HepG2 (cell line): ENCODE measurements at regions not wholly inside any gene's neighbourhood (a gene's known extent, or its start where the extent isn't known, plus 50 kb on each side); places are given as distances from the start of the nearest gene placed in this dataset.

Experiments
- GATAD1 ChIP-seq: IDR thresholded peaks from 2 replicates; pipeline ENCODE4 v1.6.1; 2016; ENCODE audit warnings: missing genetic modification reagents, missing compliant biosample characterization
- GPN1 ChIP-seq: sonication (generic); formaldehyde crosslinking; IDR thresholded peaks from 2 replicates; pipeline ENCODE4 v1.5.1; 2020; ENCODE audit warnings: missing genetic modification reagents, borderline replicate concordance
- HMGA1 ChIP-seq: sonication (generic); formaldehyde crosslinking; conservative IDR thresholded peaks from 2 replicates; pipeline ENCODE4 v1.4.0; 2020; ENCODE audit warnings: missing genetic modification reagents
- KDM2A ChIP-seq: sonication (generic); formaldehyde crosslinking; IDR thresholded peaks from 2 replicates; pipeline ENCODE4 v1.4.0; 2020; ENCODE audit warnings: low read depth, missing genetic modification reagents, borderline replicate concordance
- POLR2AphosphoS5 ChIP-seq: IDR thresholded peaks from 2 replicates; pipeline ENCODE4 v1.6.1; 2012; ENCODE audit warnings: low read depth, low read length
- STAT5B ChIP-seq: sonication (generic); formaldehyde crosslinking; IDR thresholded peaks from 2 replicates; pipeline ENCODE4 v1.4.0; 2020; ENCODE audit warnings: missing genetic modification reagents
- TF ChIP-seq, protein P1 (sequence below): sonication (generic); formaldehyde crosslinking; IDR thresholded peaks from 2 replicates; pipeline ENCODE4 v1.4.0; 2020; ENCODE audit warnings: missing genetic modification reagents
- TF ChIP-seq, protein P2 (sequence below): sonication (generic); formaldehyde crosslinking; IDR thresholded peaks from 2 replicates; pipeline ENCODE4 v1.4.0; 2020; ENCODE audit warnings: missing genetic modification reagents
- TF ChIP-seq, protein P3 (sequence below): sonication (generic); formaldehyde crosslinking; IDR thresholded peaks from 2 replicates; pipeline ENCODE4 v1.5.1; 2020; ENCODE audit warnings: missing genetic modification reagents, mild to moderate bottlenecking, borderline replicate concordance

DNA sequence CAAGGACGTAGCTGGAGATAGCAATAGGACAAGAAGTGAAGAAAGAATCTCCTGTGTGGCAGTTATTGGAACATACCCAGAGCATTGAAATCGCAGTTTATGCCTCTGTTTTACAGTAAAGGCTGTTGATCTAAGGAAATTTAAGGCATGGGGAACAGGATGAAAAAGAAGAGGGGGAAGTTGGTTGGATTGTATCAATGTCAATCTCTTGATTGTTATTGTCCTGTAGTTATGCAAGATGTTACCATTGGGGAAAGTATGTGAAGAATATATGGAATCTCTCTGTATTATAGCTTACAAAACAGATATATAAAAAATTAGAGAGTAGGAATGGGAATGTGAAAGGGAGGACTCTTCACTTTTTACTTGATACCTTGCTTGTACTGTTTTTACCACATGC lies 195.6 kb upstream of the NREP start (continued):
- TF ChIP-seq POLR2AphosphoS5, result no peak
- TF ChIP-seq GPN1 (CRISPR knock-in tag), result no peak
- TF ChIP-seq, protein P1, sequence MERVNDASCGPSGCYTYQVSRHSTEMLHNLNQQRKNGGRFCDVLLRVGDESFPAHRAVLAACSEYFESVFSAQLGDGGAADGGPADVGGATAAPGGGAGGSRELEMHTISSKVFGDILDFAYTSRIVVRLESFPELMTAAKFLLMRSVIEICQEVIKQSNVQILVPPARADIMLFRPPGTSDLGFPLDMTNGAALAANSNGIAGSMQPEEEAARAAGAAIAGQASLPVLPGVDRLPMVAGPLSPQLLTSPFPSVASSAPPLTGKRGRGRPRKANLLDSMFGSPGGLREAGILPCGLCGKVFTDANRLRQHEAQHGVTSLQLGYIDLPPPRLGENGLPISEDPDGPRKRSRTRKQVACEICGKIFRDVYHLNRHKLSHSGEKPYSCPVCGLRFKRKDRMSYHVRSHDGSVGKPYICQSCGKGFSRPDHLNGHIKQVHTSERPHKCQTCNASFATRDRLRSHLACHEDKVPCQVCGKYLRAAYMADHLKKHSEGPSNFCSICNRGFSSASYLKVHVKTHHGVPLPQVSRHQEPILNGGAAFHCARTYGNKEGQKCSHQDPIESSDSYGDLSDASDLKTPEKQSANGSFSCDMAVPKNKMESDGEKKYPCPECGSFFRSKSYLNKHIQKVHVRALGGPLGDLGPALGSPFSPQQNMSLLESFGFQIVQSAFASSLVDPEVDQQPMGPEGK (CRISPR knock-in tag), result no peak
- TF ChIP-seq, protein P2, sequence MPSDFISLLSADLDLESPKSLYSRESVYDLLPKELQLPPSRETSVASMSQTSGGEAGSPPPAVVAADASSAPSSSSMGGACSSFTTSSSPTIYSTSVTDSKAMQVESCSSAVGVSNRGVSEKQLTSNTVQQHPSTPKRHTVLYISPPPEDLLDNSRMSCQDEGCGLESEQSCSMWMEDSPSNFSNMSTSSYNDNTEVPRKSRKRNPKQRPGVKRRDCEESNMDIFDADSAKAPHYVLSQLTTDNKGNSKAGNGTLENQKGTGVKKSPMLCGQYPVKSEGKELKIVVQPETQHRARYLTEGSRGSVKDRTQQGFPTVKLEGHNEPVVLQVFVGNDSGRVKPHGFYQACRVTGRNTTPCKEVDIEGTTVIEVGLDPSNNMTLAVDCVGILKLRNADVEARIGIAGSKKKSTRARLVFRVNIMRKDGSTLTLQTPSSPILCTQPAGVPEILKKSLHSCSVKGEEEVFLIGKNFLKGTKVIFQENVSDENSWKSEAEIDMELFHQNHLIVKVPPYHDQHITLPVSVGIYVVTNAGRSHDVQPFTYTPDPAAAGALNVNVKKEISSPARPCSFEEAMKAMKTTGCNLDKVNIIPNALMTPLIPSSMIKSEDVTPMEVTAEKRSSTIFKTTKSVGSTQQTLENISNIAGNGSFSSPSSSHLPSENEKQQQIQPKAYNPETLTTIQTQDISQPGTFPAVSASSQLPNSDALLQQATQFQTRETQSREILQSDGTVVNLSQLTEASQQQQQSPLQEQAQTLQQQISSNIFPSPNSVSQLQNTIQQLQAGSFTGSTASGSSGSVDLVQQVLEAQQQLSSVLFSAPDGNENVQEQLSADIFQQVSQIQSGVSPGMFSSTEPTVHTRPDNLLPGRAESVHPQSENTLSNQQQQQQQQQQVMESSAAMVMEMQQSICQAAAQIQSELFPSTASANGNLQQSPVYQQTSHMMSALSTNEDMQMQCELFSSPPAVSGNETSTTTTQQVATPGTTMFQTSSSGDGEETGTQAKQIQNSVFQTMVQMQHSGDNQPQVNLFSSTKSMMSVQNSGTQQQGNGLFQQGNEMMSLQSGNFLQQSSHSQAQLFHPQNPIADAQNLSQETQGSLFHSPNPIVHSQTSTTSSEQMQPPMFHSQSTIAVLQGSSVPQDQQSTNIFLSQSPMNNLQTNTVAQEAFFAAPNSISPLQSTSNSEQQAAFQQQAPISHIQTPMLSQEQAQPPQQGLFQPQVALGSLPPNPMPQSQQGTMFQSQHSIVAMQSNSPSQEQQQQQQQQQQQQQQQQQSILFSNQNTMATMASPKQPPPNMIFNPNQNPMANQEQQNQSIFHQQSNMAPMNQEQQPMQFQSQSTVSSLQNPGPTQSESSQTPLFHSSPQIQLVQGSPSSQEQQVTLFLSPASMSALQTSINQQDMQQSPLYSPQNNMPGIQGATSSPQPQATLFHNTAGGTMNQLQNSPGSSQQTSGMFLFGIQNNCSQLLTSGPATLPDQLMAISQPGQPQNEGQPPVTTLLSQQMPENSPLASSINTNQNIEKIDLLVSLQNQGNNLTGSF, result no peak
- TF ChIP-seq, protein P3, sequence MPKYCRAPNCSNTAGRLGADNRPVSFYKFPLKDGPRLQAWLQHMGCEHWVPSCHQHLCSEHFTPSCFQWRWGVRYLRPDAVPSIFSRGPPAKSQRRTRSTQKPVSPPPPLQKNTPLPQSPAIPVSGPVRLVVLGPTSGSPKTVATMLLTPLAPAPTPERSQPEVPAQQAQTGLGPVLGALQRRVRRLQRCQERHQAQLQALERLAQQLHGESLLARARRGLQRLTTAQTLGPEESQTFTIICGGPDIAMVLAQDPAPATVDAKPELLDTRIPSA (CRISPR knock-in tag), result no peak
- TF ChIP-seq HMGA1 (CRISPR knock-in tag), result no peak
- TF ChIP-seq GATAD1, result no peak
- no peak for TF ChIP-seq KDM2A (CRISPR knock-in tag)
- TF ChIP-seq STAT5B (CRISPR knock-in tag), result no peak
